GM21528 (cell line): ENCODE measurements at regions not wholly inside any gene's neighbourhood (a gene's known extent, or its start where the extent isn't known, plus 50 kb on each side); places are given as distances from the start of the nearest gene placed in this dataset.
"Not testable (repeated sequence)": the region's sequence is repeated elsewhere in the genome, so short reads cannot be mapped to it uniquely, and the experiment has no call there.

ENCODE experiments used
- ATAC-seq: cut with Tn5 transposase; IDR thresholded peaks from one replicate; pipeline ENCODE4 v1.9.1; 2021; ENCODE audit warnings: mild to moderate bottlenecking, moderate library complexity; ENCODE audit not compliant: unreplicated experiment, low FRiP score

- ATAC-seq: no peak
Observed at GRCh38 chr4:101421386-101421785, 74.1 kb upstream of the PPP3CA start.

GRCh38 chr4:101420661-101421060 lies 73.3 kb upstream of the PPP3CA start:
- no peak for ATAC-seq

DNA sequence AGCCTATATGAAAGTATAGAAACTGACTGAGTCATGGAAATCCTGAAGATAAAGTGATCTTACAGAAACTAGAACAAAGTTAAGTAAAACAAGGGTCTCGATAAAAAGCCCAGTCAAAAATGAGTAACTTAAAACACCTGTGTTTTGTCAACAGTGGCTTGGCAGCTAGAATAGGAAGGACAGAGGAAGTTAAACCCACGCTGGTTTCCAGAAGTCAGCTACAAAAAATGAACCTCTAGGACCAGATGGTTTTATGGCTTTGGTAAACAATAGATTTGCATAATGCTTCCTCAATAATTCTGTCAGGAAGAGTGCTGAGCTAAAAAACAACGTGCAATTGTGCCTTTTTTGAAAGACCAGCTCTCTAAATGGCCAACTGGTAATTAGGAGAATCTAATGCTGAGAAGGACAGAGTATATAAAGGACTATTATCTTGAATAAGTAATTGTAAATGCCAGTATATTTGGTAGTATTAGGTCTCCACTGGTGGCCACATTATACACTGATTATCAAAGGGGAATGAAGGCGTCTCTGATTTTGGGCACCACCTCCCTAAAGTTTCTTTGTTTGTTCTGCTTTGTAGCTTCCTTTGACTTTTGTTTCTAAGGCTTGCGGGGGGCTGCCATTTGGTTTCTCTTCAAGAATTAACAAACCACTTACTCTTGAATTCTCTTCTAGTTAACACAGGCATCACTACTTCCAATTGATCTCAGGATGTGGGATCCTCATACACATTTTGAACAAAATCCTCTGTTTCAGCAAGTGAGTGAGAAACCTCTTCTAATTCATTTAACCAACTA lies 72.2 kb upstream of the PPP3CA start:
- ATAC-seq: peak; percentile 87

GRCh38 chr4:101418466-101418865 lies 71.1 kb upstream of the PPP3CA start:
- no peak for ATAC-seq

DNA sequence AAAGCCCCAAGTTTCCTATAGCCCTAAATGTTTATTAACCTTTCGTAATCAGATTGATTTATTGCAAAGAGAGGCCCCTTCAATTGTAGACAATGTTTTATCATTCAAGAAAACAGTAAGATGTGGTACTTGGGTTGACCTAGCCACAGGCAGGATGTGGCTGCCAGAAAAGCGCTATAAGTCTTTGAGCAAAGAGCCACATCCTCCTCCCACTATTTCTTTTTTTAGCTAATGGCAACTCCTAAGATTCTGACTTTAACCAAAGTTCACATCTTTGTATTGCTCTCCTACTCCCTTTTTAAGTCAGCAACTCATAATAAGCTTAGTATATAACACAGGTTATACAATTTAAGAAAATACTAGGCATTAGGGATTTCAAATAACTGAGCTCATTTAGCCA lies 70.7 kb upstream of the PPP3CA start:
- ATAC-seq: peak; percentile 70

DNA sequence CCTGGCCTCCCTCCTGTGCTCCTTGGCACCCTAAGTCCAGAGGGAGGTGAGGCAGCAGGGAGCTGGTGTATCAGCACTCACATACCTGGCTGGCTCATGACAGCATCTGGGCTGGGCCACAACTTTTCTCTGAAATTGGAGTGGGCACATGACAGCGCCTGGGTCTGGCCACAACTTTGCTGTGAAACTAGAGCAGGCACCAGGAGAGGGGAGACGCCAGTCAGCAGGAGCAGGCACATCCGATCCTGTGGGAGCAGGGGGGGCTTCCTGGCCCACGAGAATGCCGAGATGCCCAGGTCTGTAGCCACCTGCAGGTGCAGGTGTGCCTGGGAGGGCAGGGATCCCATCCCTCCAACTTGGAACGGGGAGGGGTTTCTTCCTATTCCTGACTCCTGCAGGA lies 69.7 kb upstream of the PPP3CA start:
- ATAC-seq: no peak

DNA sequence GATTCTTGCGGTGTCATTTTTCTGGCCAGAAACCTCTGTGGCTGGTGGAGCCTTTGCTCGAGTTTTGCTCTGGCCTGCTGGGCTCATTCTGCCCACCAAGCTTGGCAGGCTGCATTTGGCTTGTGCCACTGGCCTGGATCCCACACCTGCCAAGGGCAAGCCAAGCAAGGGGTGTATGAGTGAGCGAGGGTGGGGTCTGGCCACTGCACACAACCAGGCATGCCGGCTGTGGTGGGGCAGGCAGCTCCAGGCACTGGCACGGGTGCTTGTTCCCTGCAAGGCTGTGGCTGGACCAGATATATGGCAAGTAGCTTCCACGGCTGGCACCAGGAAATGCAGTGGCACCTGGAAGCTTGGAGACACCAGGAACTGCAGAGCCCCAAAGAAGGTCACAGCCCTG lies 68.6 kb upstream of the PPP3CA start:
- no peak for ATAC-seq

DNA sequence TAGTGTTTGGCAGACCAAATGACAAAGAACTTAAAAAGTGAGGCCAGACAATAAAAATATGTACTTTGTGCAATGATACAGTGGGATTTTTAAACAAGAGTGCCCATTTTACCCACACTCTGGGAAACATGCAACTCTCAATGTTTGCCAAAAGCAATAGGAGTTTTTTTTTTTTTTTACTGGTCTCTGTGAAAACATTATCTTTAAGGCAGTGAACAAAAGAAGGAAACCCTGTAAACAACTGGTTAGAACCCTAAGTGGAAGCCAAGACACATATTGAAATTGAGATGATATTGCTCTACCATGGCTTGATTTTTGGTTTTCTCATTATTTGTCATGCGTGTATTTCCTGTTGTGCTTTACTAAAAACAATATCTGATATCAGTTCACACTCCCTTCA lies 67.2 kb upstream of the PPP3CA start:
- no peak for ATAC-seq

DNA sequence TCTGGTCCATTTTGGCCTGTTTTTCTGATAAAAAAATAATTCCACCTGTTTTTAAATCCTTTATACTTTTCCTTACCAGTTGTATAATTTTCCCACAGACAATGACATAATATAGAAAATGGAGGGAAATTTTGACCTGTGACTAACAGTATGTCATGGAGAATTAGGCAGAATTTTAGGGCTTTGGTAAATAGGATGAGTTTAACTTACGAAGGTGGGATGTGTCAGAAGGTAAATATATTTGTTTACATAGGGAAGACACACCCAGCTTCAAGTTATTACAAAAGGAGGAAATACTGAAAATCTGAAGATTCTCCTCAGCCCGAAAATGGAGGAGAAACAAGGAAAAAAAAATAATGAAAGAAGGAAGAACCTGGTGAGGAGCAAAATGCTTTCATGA lies 64.6 kb upstream of the PPP3CA start:
- no peak for ATAC-seq

DNA sequence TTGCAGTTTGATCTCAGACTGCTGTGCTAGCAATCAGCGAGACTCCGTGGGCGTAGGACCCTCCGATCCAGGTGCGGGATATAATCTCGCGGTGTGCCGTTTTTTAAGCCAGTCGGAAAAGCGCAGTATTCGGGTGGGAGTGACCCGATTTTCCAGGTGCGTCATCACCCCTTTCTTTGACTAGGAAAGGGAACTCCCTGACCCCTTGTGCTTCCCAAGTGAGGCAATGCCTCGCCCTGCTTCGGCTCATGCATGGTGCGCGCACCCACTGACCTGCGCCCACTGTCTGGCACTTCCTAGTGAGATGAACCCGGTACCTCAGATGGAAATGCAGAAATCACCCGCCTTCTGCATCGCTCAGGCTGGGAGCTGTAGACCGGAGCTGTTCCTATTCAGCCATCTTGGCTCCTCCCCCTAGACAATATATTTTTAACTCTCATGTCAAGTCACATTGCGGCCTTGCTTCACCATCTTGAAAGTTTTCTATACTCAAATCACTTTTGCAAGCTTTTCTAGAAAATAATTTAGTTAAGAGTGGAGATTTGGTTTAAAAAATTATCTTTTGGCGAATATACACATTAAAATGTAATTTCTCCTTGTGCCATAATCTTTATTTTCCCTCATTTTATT lies 64.1 kb upstream of the PPP3CA start:
- ATAC-seq: not testable (repeated sequence)

- no peak for ATAC-seq
Observed at GRCh38 chr4:101400096-101400495, 52.8 kb upstream of the PPP3CA start.

DNA sequence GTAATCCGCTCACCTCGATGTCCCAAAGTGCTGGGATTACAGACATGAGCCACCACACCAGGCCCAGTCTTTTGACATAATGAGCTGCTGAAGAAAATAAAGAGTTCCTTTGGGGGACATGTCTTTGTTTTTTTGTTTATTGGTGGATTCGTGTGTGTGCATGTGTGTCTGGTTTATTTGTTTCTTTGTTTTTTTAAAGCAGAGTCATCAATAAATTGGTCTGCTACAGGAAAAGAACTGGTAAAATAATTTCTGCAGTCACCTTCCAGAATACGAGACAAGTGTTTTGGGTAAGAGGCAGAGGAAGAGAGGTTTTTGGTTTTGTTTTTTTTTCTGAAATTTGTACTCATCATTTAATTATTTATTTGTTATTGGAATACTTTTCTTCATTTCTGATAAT lies 51.5 kb upstream of the PPP3CA start:
- ATAC-seq: no peak
